HFF-Myc (cell line): ENCODE measurements at regions not wholly inside any gene's neighbourhood (a gene's known extent, or its start where the extent isn't known, plus 50 kb on each side); places are given as distances from the start of the nearest gene placed in this dataset.

Experiments
- DNase-seq: peaks from one replicate; pipeline ENCODE4 v3.0.0-alpha.2; 2011; ENCODE audit warnings: low read depth; ENCODE audit errors: extremely low read depth
- H3K4me3 ChIP-seq: replicated peaks from 2 replicates; pipeline ENCODE4 v1.5.1; 2011; ENCODE audit warnings: low read depth, mild to moderate bottlenecking, control low read depth, low read length
- TF ChIP-seq, protein P1 (sequence below): IDR thresholded peaks from 2 replicates; pipeline ENCODE4 v1.5.1; 2012; ENCODE audit warnings: mild to moderate bottlenecking, low read depth, low read length, control low read depth; ENCODE audit errors: missing control alignments

DNA sequence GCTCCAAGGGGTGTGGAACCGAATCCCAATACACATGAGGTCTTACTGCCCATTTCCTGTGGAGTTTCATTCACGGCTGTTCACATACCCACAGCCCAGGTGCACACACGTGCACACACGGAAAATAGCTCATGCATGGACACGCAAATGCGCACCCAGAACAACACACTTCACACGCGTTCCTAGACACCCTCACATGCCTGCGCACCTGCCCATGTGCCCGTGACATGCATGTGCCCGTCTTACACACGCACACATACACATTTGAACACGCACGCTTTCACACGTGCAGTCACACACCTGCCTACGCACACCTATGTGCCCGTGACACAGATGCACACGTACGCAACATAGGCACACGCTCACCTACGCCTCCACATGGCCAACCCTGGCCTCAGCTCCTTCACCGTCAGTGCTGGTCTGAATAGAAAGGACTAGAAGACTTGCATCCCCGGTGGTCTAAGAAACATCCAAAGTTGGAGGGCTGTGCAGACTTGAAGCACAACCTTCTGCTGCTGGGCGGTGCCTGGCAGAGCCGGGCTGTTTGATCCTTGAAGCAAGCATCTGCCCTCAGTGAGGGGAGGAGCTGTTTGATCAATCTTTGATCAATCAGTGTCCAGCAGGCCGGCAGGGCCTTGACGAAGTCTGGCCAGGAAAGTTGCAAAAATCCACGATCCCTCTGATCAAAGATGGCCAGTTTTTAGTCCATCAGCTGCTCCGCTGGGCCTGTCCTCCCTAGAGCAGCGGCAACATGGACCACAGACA is 164.7 kb downstream of the OLFM1 start:
- TF ChIP-seq, protein P1, sequence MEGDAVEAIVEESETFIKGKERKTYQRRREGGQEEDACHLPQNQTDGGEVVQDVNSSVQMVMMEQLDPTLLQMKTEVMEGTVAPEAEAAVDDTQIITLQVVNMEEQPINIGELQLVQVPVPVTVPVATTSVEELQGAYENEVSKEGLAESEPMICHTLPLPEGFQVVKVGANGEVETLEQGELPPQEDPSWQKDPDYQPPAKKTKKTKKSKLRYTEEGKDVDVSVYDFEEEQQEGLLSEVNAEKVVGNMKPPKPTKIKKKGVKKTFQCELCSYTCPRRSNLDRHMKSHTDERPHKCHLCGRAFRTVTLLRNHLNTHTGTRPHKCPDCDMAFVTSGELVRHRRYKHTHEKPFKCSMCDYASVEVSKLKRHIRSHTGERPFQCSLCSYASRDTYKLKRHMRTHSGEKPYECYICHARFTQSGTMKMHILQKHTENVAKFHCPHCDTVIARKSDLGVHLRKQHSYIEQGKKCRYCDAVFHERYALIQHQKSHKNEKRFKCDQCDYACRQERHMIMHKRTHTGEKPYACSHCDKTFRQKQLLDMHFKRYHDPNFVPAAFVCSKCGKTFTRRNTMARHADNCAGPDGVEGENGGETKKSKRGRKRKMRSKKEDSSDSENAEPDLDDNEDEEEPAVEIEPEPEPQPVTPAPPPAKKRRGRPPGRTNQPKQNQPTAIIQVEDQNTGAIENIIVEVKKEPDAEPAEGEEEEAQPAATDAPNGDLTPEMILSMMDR = no peak
- no peak for DNase-seq
- no peak overlapping the region for H3K4me3 ChIP-seq

DNA sequence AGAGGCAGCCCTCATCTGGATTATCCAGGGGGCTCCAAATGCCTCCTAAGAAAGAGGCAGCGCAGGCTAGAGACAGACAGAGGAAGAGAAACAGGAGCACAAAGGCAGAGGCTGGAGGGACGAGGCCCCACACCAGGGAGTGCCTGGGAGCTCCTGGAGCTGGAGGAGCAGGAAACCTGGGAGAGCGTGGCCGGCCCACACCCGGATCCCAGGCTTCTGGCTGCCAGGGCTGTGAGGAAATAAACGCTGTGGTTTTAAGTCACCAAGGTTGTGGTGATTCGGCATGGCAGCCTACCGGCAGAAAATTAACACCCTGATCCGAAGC is 165.5 kb downstream of the OLFM1 start:
- no peak for DNase-seq

DNA sequence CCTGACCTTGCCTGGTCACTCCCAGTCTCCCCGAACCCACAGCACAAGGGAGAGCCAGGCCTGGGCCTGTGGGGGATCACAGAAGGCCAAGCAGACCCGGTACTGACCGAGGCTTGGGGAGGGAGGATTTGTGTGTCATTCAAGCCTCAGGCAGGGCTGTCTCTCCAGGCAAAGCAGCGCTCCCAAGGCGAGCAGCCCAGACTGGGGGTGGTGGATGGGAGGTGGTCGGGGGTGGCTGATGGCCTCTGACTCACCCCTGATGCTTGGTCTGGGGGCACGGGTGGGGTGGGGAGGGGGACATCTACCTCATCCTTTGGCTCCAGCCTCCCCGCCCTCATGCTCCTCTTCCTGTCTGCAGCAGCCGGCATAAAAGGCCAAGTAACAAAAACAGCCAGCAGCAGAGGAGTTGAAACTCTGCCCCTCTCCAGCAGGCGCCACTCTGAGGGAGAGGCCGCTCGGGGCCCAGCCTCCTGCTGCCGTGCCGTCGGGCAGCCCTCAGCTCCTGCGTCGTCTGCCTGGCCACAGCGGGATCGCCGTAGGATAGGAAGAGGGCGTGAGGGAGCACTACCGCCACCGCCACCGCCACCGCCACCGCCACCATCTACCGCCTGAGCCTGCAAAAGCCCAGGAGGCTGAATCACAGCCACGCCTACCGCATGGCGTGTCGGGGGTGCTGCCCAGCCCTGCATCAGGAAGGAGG is 166.0 kb downstream of the OLFM1 start:
- no peak overlapping the region for H3K4me3 ChIP-seq
- TF ChIP-seq, protein P1 = no peak
- DNase-seq = no peak

More for the DNA sequence above, 165.5 kb downstream of the OLFM1 start:
- H3K4me3 ChIP-seq = no peak overlapping the region
- TF ChIP-seq, protein P1 = no peak

DNA sequence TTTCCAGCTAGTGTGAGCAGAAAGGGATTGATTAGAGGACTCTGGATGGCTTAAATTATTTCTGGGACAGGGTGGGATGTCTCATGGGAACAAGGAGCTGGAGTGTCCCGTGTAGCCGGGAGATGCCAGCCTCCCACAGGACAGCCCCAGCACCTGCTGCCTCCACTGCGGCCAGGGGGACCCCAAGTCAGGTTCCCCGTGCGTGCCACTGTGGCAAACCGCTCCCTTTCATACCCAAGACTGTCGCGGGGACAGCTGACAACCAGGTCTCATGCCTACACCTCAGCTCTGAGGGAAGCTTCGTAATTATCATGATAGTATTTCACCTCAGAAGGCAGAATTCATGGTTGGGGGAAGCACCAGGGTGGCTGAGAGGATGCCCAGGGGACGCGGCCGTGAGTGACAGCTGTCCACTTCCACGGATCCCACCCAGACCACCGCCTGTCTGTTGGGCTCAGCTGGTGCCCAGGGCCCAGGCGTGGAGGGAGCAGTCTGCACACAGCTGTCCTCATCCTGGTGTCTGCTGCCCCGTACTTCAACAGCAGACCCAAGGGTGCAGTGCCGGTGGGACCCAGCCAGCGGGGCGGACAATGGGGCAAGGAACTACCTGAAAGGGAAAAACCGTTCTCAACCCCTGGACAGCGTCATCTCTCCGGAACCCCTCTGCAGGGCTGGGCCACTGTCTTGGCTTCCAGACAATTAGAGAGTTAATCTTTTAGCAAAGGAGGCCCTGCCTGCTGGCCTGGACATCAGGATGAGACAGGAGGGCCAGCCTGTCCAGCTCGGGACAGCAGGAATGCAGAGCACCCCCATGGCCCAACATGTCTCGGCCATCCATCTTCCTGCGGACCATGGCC is 166.9 kb downstream of the OLFM1 start:
- no peak overlapping the region for H3K4me3 ChIP-seq
- no peak for DNase-seq
- TF ChIP-seq, protein P1 = no peak

DNA sequence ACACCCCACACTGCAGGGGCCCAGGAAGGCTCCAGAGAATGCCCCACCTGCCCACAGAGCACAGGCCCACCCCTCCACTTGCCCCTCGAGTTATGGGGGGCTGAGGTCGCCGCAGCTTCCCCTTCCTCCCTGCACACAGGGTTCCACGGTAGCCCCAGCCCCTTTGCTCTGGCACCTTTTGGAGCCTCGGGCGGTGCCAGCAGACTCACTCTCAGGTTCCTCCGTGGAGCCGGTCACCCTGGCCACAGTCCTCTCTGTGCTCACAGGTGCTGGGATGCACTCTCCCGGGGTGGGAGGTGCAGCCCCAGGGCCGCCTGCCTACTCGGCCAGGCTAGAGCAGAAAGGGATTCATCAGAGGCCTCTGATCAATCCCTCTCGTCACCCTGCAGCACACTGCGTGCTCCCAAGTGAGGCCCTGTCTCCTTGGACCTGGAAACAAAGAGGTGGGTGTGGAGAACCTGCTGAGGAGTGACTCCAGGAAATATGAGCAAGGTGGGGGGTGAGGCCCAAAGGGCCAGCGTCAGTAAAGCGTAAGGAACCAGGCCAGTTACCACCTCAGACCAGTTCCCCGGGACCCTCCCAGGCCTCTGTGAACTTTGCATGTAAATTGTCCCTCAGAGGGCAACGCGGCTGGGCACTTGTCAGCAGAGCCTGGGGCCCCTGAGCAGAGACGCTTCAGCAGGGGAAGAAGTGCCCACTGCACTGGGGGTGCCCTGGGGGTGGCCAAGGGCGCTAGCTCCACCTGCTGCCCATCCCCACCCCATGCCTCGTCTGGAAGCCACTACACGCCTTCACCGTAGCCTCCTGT is 167.8 kb downstream of the OLFM1 start:
- TF ChIP-seq, protein P1 = no peak
- no peak overlapping the region for H3K4me3 ChIP-seq
- no peak for DNase-seq

DNA sequence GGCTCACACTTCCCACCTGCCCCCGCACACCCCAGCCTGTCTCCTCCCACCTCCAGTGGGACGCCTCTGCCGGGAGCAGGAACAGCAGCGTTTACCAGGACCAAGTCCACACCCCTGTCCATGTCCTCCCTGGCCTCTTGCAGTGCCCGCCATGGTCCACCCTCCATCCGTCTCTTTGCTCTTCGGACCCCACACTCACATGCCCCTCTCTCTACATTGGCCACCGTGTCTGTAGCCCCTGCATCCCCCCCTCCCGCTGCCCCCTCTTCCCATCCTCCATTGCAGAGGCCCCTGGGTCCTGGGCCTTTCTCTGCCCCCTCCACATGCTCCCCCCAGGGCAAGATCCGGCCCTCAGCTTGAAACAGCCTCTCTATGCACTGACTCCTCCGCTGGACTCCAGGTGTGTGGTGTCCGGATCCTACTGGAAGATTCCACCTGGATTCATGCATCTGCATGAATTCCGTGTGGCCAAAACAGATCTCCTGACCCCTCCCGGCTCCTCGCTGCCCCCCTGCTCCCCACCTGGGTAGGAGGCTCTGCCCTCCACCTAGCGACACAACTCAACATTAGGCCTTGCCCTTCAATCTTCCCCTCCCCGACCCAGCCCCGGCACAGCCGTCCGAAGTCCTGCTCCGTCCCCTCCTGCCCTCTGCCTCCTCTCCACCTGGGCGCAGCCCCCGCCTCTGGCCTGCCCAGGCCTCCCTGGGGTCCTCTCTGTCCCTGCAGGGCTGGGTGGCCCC is 168.5 kb downstream of the OLFM1 start:
- DNase-seq = no peak
- TF ChIP-seq, protein P1 = no peak
- no peak overlapping the region for H3K4me3 ChIP-seq
